Sigmoid colon (tissue), 4 donors: ENCODE measurements at regions not wholly inside any gene's neighbourhood (a gene's known extent, or its start where the extent isn't known, plus 50 kb on each side); places are given as distances from the start of the nearest gene placed in this dataset.

ENCODE experiments used
- EP300 ChIP-seq, 4 donors: sonication (generic); formaldehyde crosslinking; IDR thresholded peaks; one replicate each; pipeline ENCODE4 v1.6.1; 2017; ENCODE audit warnings: antibody characterized with exemption in 4 of 4
- POLR2A ChIP-seq, 2 donors: fragments of 450-650 bp; IDR thresholded peaks; one replicate each; pipeline ENCODE4 v1.6.1; 2016; ENCODE audit warnings: antibody characterized with exemption in 2 of 2, mild to moderate bottlenecking in 2 of 2, moderate library complexity in 2 of 2
- POLR2AphosphoS5 ChIP-seq, 4 donors: sonication (generic); formaldehyde crosslinking; IDR thresholded peaks; one replicate each; pipeline ENCODE4 v1.6.1; 2017; ENCODE audit warnings: antibody characterized with exemption in 4 of 4
- TF ChIP-seq, protein P1 (sequence below), 4 experiments: fragments of 450-650 bp in 3 of 4; fragments of 200-600 bp in 1 of 4; IDR thresholded peaks; one replicate each; pipeline ENCODE4 v1.5.1; 2016 to 2019; ENCODE audit warnings: antibody characterized with exemption in 4 of 4, mild to moderate bottlenecking in 3 of 4, moderate library complexity in 2 of 4

DNA sequence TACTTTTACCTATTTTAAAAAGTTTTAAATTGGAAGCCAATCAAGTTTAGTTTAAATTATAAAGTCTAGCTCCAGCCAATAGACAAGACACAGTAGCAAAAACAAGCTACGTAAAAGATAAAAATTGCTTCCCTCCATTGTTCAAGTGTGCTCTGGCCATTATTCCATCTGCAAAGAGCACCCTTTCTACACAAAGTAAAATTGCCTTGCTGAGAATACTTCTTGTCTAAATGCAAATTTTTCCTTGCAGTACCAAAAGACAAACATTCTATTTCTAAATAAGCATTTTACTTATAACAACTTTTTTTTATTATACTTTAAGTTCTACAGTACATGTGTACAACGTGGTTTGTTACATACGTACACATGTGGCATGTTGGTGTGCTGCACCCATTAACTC lies 75.9 kb upstream of the ZNF746 start:
- TF ChIP-seq, protein P1, sequence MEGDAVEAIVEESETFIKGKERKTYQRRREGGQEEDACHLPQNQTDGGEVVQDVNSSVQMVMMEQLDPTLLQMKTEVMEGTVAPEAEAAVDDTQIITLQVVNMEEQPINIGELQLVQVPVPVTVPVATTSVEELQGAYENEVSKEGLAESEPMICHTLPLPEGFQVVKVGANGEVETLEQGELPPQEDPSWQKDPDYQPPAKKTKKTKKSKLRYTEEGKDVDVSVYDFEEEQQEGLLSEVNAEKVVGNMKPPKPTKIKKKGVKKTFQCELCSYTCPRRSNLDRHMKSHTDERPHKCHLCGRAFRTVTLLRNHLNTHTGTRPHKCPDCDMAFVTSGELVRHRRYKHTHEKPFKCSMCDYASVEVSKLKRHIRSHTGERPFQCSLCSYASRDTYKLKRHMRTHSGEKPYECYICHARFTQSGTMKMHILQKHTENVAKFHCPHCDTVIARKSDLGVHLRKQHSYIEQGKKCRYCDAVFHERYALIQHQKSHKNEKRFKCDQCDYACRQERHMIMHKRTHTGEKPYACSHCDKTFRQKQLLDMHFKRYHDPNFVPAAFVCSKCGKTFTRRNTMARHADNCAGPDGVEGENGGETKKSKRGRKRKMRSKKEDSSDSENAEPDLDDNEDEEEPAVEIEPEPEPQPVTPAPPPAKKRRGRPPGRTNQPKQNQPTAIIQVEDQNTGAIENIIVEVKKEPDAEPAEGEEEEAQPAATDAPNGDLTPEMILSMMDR (IDR thresholded peaks at IDR 0.05): no peak
- no peak for TF ChIP-seq POLR2AphosphoS5 (IDR thresholded peaks at IDR 0.05)
- no peak for TF ChIP-seq POLR2A (IDR thresholded peaks at IDR 0.05)
- TF ChIP-seq EP300 (IDR thresholded peaks at IDR 0.05): no peak
